ENCODE measurements at regions not wholly inside any gene's neighbourhood (a gene's known extent, or its start where the extent isn't known, plus 50 kb on each side); places are given as distances from the start of the nearest gene placed in this dataset.

GRCh38 chr20:22910287-22910852, 124.7 kb upstream of the SSTR4 start:
- TF ChIP-seq MAX (IDR thresholded peaks at IDR 0.05): no peak
- no peak for TF ChIP-seq REST (IDR thresholded peaks at IDR 0.05)
- no peak for TF ChIP-seq TAF1 (conservative IDR thresholded peaks at IDR 0.05)
- no peak for TF ChIP-seq CTCF (IDR thresholded peaks at IDR 0.05; ENCODE audit: low read depth, low read length, missing input control)
- no peak for TF ChIP-seq FOXA2 (IDR thresholded peaks at IDR 0.05)
- no peak for TF ChIP-seq JUND (IDR thresholded peaks at IDR 0.05)
- TF ChIP-seq YY1 (IDR thresholded peaks at IDR 0.05): no peak
- TF ChIP-seq RAD21 (IDR thresholded peaks at IDR 0.05): no peak
- no peak for TF ChIP-seq GABPA (IDR thresholded peaks at IDR 0.05 in 1 of 2, conservative IDR thresholded peaks at IDR 0.05 in 1 of 2)
- no peak for TF ChIP-seq SP1 (IDR thresholded peaks at IDR 0.05)
- TF ChIP-seq RXRA (IDR thresholded peaks at IDR 0.05): no peak
- no peak for TF ChIP-seq FOXA1 (IDR thresholded peaks at IDR 0.05)
